ENCODE measurements at regions not wholly inside any gene's neighbourhood (a gene's known extent, or its start where the extent isn't known, plus 50 kb on each side); places are given as distances from the start of the nearest gene placed in this dataset.

- no peak for DNase-seq (ENCODE audit: low read depth)
- no peak for TF ChIP-seq CTCF (conservative IDR thresholded peaks at IDR 0.05; ENCODE audit: low read depth, low read length)
- H3K4me3 ChIP-seq (ENCODE audit: low read length) = no peak overlapping the region
Observed at GRCh38 chr13:58998716-58999115, 1165.0 kb downstream of the DIAPH3 start.

DNA sequence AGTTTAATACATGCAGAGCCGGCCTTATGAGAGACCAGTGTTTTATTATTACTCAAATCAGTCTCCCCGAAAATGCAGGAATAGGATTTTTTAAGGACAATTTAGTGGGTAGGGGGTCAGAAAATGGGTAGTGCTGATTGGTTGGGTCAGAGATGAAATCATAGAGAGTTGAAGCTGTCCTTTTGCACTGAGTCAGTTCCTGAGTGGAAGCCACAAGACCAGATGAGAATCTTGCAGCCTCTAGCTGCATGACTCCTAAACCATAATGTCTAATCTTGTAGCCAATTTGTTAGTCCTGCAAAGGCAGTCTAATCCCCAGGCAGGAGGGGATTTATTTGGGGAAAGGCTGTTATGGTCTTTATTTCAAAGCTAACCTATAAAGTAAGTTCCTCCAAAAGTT lies 1163.9 kb downstream of the DIAPH3 start:
- DNase-seq (ENCODE audit: low read depth) = no peak
- TF ChIP-seq CTCF (conservative IDR thresholded peaks at IDR 0.05; ENCODE audit: low read depth, low read length) = no peak

GRCh38 chr13:59000770-59001169 lies 1163.0 kb downstream of the DIAPH3 start:
- H3K4me3 ChIP-seq (ENCODE audit: low read length) = no peak overlapping the region
- no peak for TF ChIP-seq CTCF (conservative IDR thresholded peaks at IDR 0.05; ENCODE audit: low read depth, low read length)
- DNase-seq (ENCODE audit: low read depth) = peak; percentile 55

More for the DNA sequence above, 1163.9 kb downstream of the DIAPH3 start:
- H3K4me3 ChIP-seq (ENCODE audit: low read length) = no peak overlapping the region

GRCh38 chr13:59012731-59013130 lies 1151.0 kb downstream of the DIAPH3 start:
- DNase-seq (ENCODE audit: low read depth) = no peak
- TF ChIP-seq CTCF (conservative IDR thresholded peaks at IDR 0.05; ENCODE audit: low read depth, low read length) = no peak
- no peak overlapping the region for H3K4me3 ChIP-seq (ENCODE audit: low read length)

DNA sequence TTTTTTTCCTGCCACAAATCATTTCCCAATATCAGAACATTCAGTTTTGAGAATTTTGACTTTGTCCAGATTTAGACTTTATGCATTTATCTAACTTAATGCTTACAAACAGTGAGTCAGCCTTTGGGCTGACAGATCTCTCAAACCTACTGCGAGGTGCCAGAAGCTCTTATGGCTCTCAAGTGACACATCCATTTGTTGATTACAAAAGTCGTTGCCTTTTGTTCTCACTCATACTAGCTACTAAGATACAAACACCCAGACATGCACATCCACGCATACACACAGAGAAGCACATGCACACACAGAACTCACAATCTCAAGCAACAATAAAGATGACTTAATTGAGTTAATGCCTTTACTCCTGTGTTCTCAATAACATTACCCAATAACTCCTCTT lies 1147.5 kb downstream of the DIAPH3 start:
- no peak for TF ChIP-seq CTCF (conservative IDR thresholded peaks at IDR 0.05; ENCODE audit: low read depth, low read length)
- no peak for DNase-seq (ENCODE audit: low read depth)
- no peak overlapping the region for H3K4me3 ChIP-seq (ENCODE audit: low read length)

- DNase-seq (ENCODE audit: low read depth) = no peak
- H3K4me3 ChIP-seq (ENCODE audit: low read length) = no peak overlapping the region
- no peak for TF ChIP-seq CTCF (conservative IDR thresholded peaks at IDR 0.05; ENCODE audit: low read depth, low read length)
Observed at GRCh38 chr13:59024434-59024833, 1139.3 kb downstream of the DIAPH3 start.

- no peak for TF ChIP-seq CTCF (conservative IDR thresholded peaks at IDR 0.05; ENCODE audit: low read depth, low read length)
- H3K4me3 ChIP-seq (ENCODE audit: low read length) = no peak overlapping the region
- DNase-seq (ENCODE audit: low read depth) = no peak
Observed at GRCh38 chr13:59034198-59034597, 1129.5 kb downstream of the DIAPH3 start.
